Right lobe of liver (tissue), 6 donors: ENCODE measurements at regions not wholly inside any gene's neighbourhood (a gene's known extent, or its start where the extent isn't known, plus 50 kb on each side); places are given as distances from the start of the nearest gene placed in this dataset.

Experiments
- ATAC-seq, 4 donors: fragments of 200-7000 bp; cut with Tn5 transposase; one replicate each; pipeline ENCODE4 v1.9.1; 2020; ENCODE audit warnings: mild to moderate bottlenecking in 4 of 4, moderate library complexity in 4 of 4
- DNase-seq, 3 donors: peaks; one replicate each; pipeline ENCODE4 v3.0.0-alpha.2; 2020
- H3K27ac ChIP-seq, 3 donors: fragments of 200-600 bp; one replicate each; pipeline ENCODE4 v1.8.0; 2022
- H3K27me3 ChIP-seq, 2 donors: fragments of 200-600 bp; one replicate each; pipeline ENCODE4 v1.8.0; 2022
- H3K36me3 ChIP-seq, 4 donors: fragments of 200-600 bp; sonication (generic) in 1 of 4; one replicate each; pipeline versions ENCODE4 v1.5.1 to v1.8.0; 2017 to 2022; ENCODE audit warnings: control low read depth in 1 of 4
- H3K4me1 ChIP-seq, 4 donors: fragments of 200-600 bp; sonication (generic) in 1 of 4; one replicate each; pipeline versions ENCODE4 v1.5.1 to v1.8.0; 2017 to 2022; ENCODE audit warnings: control low read depth in 1 of 4
- H3K4me3 ChIP-seq, 3 donors: fragments of 200-600 bp; one replicate each; pipeline ENCODE4 v1.8.0; 2022
- H3K9me3 ChIP-seq, 4 donors: fragments of 200-600 bp; sonication (generic) in 1 of 4; one replicate each; pipeline versions ENCODE4 v1.5.1 to v1.8.0; 2017 to 2022; ENCODE audit warnings: control low read depth in 1 of 4
- CTCF ChIP-seq, 4 donors: fragments of 200-600 bp in 3 of 4; fragments of 450-650 bp in 1 of 4; IDR thresholded peaks; one replicate each; pipeline versions ENCODE4 v1.5.1 to v1.8.0; 2016 to 2022; ENCODE audit warnings: antibody characterized with exemption in 4 of 4, mild to moderate bottlenecking in 2 of 4
- POLR2A ChIP-seq: fragments of 450-650 bp; IDR thresholded peaks from one replicate; pipeline ENCODE4 v1.6.1; 2017; ENCODE audit warnings: antibody characterized with exemption, mild to moderate bottlenecking
- WGBS: methylation state at CpG from one replicate; pipeline ENCODE4 v1.1.6; 2018; ENCODE audit warnings: low coverage, low lambda C conversion rate; ENCODE audit not compliant: insufficient coverage; ENCODE audit errors: missing lambda C conversion rate; 5-methylcytosine and 5-hydroxymethylcytosine counted together
- intact Hi-C, 2 donors: fragments of 100-400 bp; cut with DNase I; formaldehyde crosslinking; loops; one replicate each; pipeline versions ENCODE4 v1.11.2 to v1.14.1; 2022
- donor health status: DM: no; HTN: yes; CAD: no.
- donor health status: DM: no; HTN: no; CAD: no.
- donor health status: DM: no; HTN: no; CAD: no.
- donor health status: DM: no; HTN: yes; CAD: no.
- donor health status: DM: no; HTN: yes; CAD: no.

- Histone ChIP-seq H3K9me3 (no peaks in the 10 kb centered on the region), H3K4me3 (no peak overlapping the region), H3K27ac (no peak overlapping the region), H3K27me3 (no peaks in the 10 kb centered on the region), H3K36me3 (no peaks in the 10 kb centered on the region), H3K4me1 (no peaks in the 10 kb centered on the region)
- ATAC-seq (no peak), DNase-seq (no peak)
- intact Hi-C loops, result no loop called here
- TF ChIP-seq POLR2A, result no peak
- no peak for TF ChIP-seq CTCF (IDR thresholded peaks at IDR 0.05)
- WGBS, result 40% methylated on average over 1 of the region's 1 CpG
Observed at GRCh38 chr7:10316488-10316887, 657.2 kb upstream of the PHF14 start.

- Histone ChIP-seq H3K27me3 (no peaks in the 10 kb centered on the region), H3K27ac (no peak overlapping the region), H3K9me3 (no peaks in the 10 kb centered on the region), H3K4me3 (no peak overlapping the region), H3K36me3 (no peaks in the 10 kb centered on the region), H3K4me1 (no peaks in the 10 kb centered on the region)
- ATAC-seq (no peak), DNase-seq (no peak)
- 23% methylated on average over 2 of the region's 2 CpGs for WGBS
- no peak for TF ChIP-seq CTCF (IDR thresholded peaks at IDR 0.05)
- TF ChIP-seq POLR2A, result no peak
- intact Hi-C loops, result no loop called here
Observed at GRCh38 chr7:10325395-10325794, 648.3 kb upstream of the PHF14 start.

GRCh38 chr7:10343108-10343507 lies 630.6 kb upstream of the PHF14 start:
- Histone ChIP-seq H3K27me3 (no peaks in the 10 kb centered on the region), H3K4me3 (no peak overlapping the region), H3K4me1 (no peaks in the 10 kb centered on the region), H3K27ac (no peak overlapping the region), H3K36me3 (no peaks in the 10 kb centered on the region), H3K9me3 (no peaks in the 10 kb centered on the region)
- intact Hi-C loops, result no loop called here
- TF ChIP-seq POLR2A (no peak), CTCF (IDR thresholded peaks at IDR 0.05) (no peak)
- ATAC-seq (no peak), DNase-seq (no peak)
- 64% methylated on average over 2 of the region's 2 CpGs for WGBS

GRCh38 chr7:10346032-10346431 lies 627.6 kb upstream of the PHF14 start:
- DNase-seq, result no peak
- no peak for TF ChIP-seq CTCF (IDR thresholded peaks at IDR 0.05)
- TF ChIP-seq POLR2A, result no peak
- 17% methylated on average over 1 of the region's 1 CpG for WGBS

GRCh38 chr7:10355816-10356215 lies 617.9 kb upstream of the PHF14 start:
- TF ChIP-seq CTCF (IDR thresholded peaks at IDR 0.05) (no peak), POLR2A (no peak)
- 50% methylated on average over 1 of the region's 2 CpGs for WGBS
- no peak for ATAC-seq

More at GRCh38 chr7:10346032-10346431, 627.6 kb upstream of the PHF14 start:
- no peaks in the 10 kb centered on the region for H3K36me3 ChIP-seq
- no peaks in the 10 kb centered on the region for H3K27me3 ChIP-seq
- H3K4me1 ChIP-seq, result no peaks in the 10 kb centered on the region
- H3K27ac ChIP-seq, result no peak overlapping the region
- no peak for ATAC-seq
- intact Hi-C loops, result no loop called here
- no peak overlapping the region for H3K4me3 ChIP-seq
- no peaks in the 10 kb centered on the region for H3K9me3 ChIP-seq

More at GRCh38 chr7:10355816-10356215, 617.9 kb upstream of the PHF14 start:
- H3K36me3 ChIP-seq, result no peaks in the 10 kb centered on the region
- no peak overlapping the region for H3K4me3 ChIP-seq
- H3K27ac ChIP-seq, result no peak overlapping the region
- intact Hi-C loops, result no loop called here
- no peaks in the 10 kb centered on the region for H3K9me3 ChIP-seq
- no peaks in the 10 kb centered on the region for H3K27me3 ChIP-seq
- no peak for DNase-seq
- H3K4me1 ChIP-seq, result no peaks in the 10 kb centered on the region
